H54 (cell line): ENCODE measurements at regions not wholly inside any gene's neighbourhood (a gene's known extent, or its start where the extent isn't known, plus 50 kb on each side); places are given as distances from the start of the nearest gene placed in this dataset.
"Not testable (repeated sequence)": the region's sequence is repeated elsewhere in the genome, so short reads cannot be mapped to it uniquely, and the experiment has no call there.

Experiments
- DNase-seq: peaks from one replicate; pipeline ENCODE4 v3.0.0; 2011; ENCODE audit warnings: low spot score, mixed read lengths; ENCODE audit not compliant: insufficient read length
- FAIRE-seq: peaks from 3 replicates; lab custom pipeline; 2011; peaks lifted over from hg19 to GRCh38; lab: Jason Lieb, UNC
- POLR2A ChIP-seq: IDR thresholded peaks from 2 replicates; pipeline ENCODE4 v1.6.1; 2011; ENCODE audit warnings: low read depth, mild to moderate bottlenecking, low read length

DNA sequence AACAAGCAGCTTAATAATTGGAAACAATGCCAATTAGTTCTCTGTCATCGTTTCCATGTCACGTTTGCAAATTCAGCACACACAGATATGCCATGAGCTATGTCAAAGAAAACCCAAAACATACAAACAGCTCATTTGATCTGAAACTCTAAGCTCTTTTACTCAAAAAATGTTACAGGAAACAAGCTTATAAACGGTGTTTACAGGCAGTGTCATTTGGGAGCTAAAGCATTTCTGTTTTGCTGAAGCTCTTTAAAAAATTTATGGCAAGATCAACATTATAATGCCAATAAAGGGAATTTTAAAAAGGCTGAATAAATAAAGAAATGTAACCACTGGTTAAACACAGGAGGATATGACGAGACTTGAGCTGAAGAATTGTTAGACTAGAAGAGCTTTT lies 94.0 kb upstream of the HS3ST2 start:
- FAIRE-seq (no peak), DNase-seq (no peak)
- no peak for TF ChIP-seq POLR2A

DNA sequence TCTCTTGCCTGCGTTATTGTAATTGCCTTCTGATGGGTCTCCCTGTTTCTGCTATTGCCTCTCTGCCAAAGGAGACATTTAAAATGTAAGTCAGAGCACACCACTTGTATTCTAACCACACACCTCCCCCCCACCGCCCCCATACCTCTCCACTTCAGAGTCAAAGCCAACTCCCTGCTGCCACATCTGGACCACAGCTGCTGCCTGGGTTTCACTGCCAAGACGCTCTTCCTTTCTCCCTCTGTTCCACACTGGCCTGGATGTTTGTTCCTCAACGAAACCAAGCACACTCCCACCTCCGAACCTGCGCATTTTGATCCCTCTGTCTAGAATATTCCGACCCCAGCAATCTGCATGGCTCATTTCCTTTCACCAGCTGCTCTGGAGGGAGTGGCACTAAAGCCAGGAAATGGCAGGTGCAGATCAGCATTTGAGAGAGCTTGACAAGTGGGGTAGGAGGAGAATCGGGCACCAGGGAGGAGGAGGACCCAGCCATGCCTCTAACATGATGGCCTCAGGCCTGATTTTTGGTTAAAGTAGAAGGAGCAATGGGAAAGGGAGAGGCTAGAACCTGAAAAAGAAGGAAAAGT lies 92.4 kb upstream of the HS3ST2 start:
- FAIRE-seq (no peak), DNase-seq (no peak)
- TF ChIP-seq POLR2A = no peak

DNA sequence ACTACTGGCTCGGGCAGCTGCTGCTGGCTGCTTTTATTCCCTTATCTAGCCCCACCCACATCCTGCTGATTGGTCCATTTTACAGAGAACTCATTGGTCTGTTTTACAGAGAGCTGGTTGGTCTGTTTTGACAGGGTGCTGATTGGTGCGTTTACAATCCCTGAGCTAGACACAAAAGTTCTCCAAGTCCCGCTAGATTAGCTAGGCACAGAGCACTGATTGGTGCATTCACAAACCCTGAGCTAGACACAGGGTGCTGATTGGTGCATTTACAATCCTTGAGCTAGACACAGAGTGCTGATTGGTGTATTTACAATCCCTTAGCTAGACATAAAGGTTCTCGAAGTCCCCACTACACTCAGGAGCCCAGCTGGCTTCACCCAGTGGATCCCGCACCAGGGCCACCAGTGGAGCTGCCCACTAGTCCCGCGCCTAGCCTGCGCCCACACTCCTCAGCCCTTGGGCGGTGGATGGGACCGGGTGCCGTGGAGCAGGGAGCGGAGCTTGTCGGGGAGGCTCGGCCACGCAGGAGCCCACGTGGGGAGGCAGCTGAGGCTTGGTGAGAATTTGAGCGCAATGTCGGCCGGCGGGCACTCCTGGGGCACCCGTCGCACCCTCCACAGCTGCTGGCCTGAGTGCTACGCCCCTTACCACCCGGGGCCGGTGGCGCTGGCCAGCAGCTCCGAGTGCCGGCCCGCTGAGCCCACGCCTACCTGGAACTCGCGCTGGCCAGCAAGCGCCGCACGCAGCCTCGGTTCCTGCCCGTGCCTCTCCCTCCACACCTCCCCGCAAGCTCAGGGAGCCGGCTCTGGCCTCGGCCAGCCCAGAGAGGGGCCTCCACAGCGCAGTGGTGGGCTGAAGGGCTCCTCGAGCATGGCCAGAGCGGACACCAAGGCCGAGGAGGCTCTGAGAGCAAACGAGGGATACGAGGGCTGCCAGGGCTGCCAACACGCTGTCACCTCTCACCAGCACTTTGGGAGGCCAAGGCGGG lies 91.1 kb upstream of the HS3ST2 start:
- FAIRE-seq, DNase-seq: not testable (repeated sequence)

GRCh38 chr16:22726868-22727267 lies 87.1 kb upstream of the HS3ST2 start:
- DNase-seq = no peak
- TF ChIP-seq POLR2A = no peak
- FAIRE-seq = no peak

- no peak for TF ChIP-seq POLR2A
- FAIRE-seq (no peak), DNase-seq (no peak)
These were observed 86.4 kb upstream of the HS3ST2 start for GRCh38 chr16:22727285-22728166.

DNA sequence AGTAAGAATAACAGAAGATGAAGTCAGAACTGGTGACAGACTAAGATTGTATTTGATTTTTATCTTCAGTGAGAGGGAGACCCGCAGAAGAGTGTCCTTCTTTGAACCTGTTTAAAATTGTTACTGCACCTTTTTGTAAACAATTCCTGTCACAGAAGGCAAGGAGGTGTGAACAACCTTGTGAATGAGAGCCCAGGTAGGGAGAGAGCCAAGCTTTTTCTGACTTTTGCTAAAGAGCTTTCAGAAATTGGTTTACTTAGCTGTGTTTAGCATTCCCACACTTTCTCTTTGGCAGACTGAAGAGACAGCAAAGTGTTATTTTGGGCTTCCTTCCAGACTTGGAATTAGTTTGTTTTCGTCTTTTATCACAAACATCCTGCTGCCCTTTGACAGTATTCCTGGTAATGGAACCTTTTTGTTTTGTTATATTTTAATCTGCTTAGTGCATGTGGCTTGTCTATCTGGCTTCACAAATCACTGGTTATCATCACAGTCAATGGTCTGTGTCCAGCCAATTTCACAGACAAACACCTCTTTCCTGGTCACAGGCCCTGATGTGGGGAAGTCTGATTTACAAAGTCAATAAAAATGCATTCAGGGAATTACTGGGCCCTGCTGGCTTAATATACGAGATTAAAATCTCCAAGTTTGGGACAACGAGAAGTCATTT lies 85.7 kb upstream of the HS3ST2 start:
- no peak for TF ChIP-seq POLR2A
- no peak for FAIRE-seq
- no peak for DNase-seq

DNA sequence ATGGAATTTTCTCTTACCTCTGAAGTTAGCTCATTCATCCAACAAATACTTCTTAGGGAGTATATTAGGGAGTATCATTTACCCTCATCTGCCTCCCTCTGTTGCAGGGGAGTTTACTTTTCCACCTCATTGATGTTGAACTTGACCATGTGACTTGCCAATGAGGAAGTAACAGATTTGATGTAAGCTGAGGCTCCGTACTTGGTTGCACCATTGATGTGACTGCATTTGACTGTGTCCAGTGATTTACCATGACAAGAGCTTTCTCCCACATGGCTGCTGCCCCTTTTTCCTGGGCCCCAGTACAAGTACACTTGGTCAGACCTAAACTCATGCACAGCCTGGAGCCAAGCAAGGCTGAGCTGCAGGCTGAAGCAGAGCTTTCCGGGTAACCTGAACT lies 81.6 kb upstream of the HS3ST2 start:
- no peak for DNase-seq
- no peak for FAIRE-seq
- TF ChIP-seq POLR2A = no peak

- DNase-seq (no peak), FAIRE-seq (no peak)
- TF ChIP-seq POLR2A = no peak
These were observed 81.0 kb upstream of the HS3ST2 start for GRCh38 chr16:22732959-22733358.

DNA sequence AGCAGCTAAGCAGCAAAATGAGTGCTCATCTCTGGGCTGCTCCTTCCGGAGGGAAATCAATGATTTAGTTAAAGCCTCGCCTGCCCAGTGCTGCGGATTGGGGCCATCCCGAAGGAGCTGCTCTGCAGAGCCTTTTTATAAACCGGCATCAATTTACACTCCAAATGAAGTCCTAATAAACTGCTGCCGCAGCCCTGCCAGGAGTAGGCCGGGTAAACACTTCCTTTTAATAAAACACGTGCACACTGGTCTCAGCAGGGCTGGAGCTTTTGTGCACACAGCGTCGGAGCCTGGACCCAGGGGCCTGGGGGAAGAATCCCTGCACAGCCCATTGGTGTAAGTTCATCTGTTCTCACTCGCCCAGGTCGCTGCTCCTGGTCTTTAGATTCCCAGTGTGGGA lies 79.6 kb upstream of the HS3ST2 start:
- DNase-seq (no peak), FAIRE-seq (no peak)
- no peak for TF ChIP-seq POLR2A

GRCh38 chr16:22736791-22737190 lies 77.2 kb upstream of the HS3ST2 start:
- no peak for TF ChIP-seq POLR2A
- DNase-seq (no peak), FAIRE-seq (no peak)

DNA sequence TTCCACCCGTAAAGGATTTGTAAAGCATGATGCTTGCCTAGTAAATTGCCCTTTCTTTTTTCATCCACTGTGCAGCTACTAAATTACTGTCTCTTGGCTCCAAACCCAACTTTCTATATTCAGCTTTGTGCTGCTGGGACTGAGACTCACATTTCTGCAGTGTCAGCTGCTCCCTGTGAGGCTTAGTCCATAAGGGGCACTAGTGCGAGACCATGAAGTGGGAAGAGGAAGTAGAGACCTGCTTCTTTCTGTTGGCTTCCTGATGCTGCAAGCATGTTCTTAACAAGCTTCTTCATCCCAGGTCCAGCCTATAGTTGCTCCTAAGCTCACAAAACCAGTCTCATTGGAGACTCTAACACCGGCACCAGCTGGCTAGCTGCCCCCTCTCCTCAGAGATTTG lies 74.9 kb upstream of the HS3ST2 start:
- TF ChIP-seq POLR2A = no peak
- no peak for FAIRE-seq

GRCh38 chr16:22743401-22743800 lies 70.6 kb upstream of the HS3ST2 start:
- no peak for DNase-seq
- TF ChIP-seq POLR2A = no peak
- FAIRE-seq = no peak

More for the DNA sequence above, 74.9 kb upstream of the HS3ST2 start:
- DNase-seq = no peak

GRCh38 chr16:22751104-22751667 lies 62.8 kb upstream of the HS3ST2 start:
- DNase-seq = no peak
- FAIRE-seq = no peak
- TF ChIP-seq POLR2A = no peak
